ENCODE measurements at regions not wholly inside any gene's neighbourhood (a gene's known extent, or its start where the extent isn't known, plus 50 kb on each side); places are given as distances from the start of the nearest gene placed in this dataset.

GRCh38 chr10:113473851-113474250 is 79.0 kb upstream of the HABP2 start:
- TF ChIP-seq TARDBP (IDR thresholded peaks at IDR 0.05), result no peak
- no peak for TF ChIP-seq ARNT (IDR thresholded peaks at IDR 0.05)
- TF ChIP-seq ELF4 (IDR thresholded peaks at IDR 0.05), result no peak
- no peak for TF ChIP-seq NFRKB (IDR thresholded peaks at IDR 0.05)
- no peak for TF ChIP-seq CTBP1 (IDR thresholded peaks at IDR 0.05; ENCODE audit: borderline replicate concordance)
- TF ChIP-seq BHLHE40 (IDR thresholded peaks at IDR 0.05; ENCODE audit: borderline replicate concordance), result no peak
- no peak for TF ChIP-seq FOXM1 (IDR thresholded peaks at IDR 0.05; ENCODE audit: borderline replicate concordance)
- TF ChIP-seq FOXK2 (IDR thresholded peaks at IDR 0.05), result no peak
- no peak for TF ChIP-seq L3MBTL2 (conservative IDR thresholded peaks at IDR 0.05)
- no peak for TF ChIP-seq SUZ12 (IDR thresholded peaks at IDR 0.05)
- TF ChIP-seq LEF1 (IDR thresholded peaks at IDR 0.05; ENCODE audit: borderline replicate concordance), result no peak
- no peak for TF ChIP-seq FOXA1 (IDR thresholded peaks at IDR 0.05)
- no peak for TF ChIP-seq PKNOX1 (IDR thresholded peaks at IDR 0.05)

Measured in HEK293T (cell line).